Pancreas (tissue), 10 donors: ENCODE measurements at regions not wholly inside any gene's neighbourhood (a gene's known extent, or its start where the extent isn't known, plus 50 kb on each side); places are given as distances from the start of the nearest gene placed in this dataset.

Experiments
- ATAC-seq, 4 donors: fragments of 200-7000 bp; cut with Tn5 transposase; one replicate each; pipeline versions ENCODE4 v1.8.0 to v1.9.1; 2020; ENCODE audit warnings: mild to moderate bottlenecking in 4 of 4, moderate library complexity in 4 of 4
- DNase-seq, 6 donors: peaks; one replicate each; pipeline ENCODE4 v3.0.0-alpha.2; 2020
- FAIRE-seq: peaks from 2 replicates; lab custom pipeline; 2012; peaks lifted over from hg19 to GRCh38; lab: Jason Lieb, UNC
- H3K27ac ChIP-seq, 4 donors: fragments of 200-600 bp; sonication (generic); 1 replicate in 3 of 4; 2 replicates in 1 of 4; pipeline versions ENCODE4 v1.5.0 to v1.8.0; 2020
- H3K27me3 ChIP-seq, 4 donors: fragments of 200-600 bp; one replicate each; pipeline ENCODE4 v1.8.0; 2021
- H3K36me3 ChIP-seq, 3 donors: fragments of 200-600 bp; sonication (generic) in 1 of 3; one replicate each; pipeline versions ENCODE4 v1.5.0 to v1.8.0; 2020 to 2021
- H3K4me1 ChIP-seq, 3 donors: fragments of 200-600 bp; one replicate each; pipeline ENCODE4 v1.8.0; 2021
- H3K4me3 ChIP-seq, 4 donors: fragments of 200-600 bp; sonication (generic) in 2 of 4; one replicate each; pipeline versions ENCODE4 v1.5.0 to v1.8.0; 2020 to 2021
- H3K9me3 ChIP-seq, 4 donors: fragments of 200-600 bp; one replicate each; pipeline ENCODE4 v1.8.0; 2021
- CTCF ChIP-seq, 4 donors: fragments of 200-600 bp; sonication (generic) in 3 of 4; IDR thresholded peaks; one replicate each; pipeline versions ENCODE4 v1.5.0 to v1.8.0; 2021; ENCODE audit warnings: antibody characterized with exemption in 4 of 4
- WGBS, 2 donors: extraction: QIAGEN DNeasy Blood & Tissue Kit; methylation state at CpG; one replicate each; pipeline ENCODE4 v1.1.7; 2013; 5-methylcytosine and 5-hydroxymethylcytosine counted together
- intact Hi-C, 3 donors: fragments of 100-400 bp; cut with DNase I; formaldehyde crosslinking; loops; one replicate each; pipeline versions ENCODE4 v1.11.1 to v1.14.2; 2022
- donor health status: healthy with polysubstance abuse.
- donor health status: DM: no; HTN: no; CAD: no; lungs with moderate emphysema.
- donor health status: DM: no; HTN: no; CAD: no.
- donor health status: control.
- donor health status: control.
- donor health status: Bipolar disorder and iron deficiency.
- donor health status: DM: yes; HTN: yes; CAD: no.
- donor health status: DM: no; HTN: no; CAD: no.
- donor health status: DM: no; HTN: no; CAD: no.
- donor health status: DM: yes; HTN: yes; CAD: no.

- FAIRE-seq (no peak), DNase-seq (no peak), ATAC-seq (no peak)
- no peak overlapping the region for H3K27ac ChIP-seq
- 56 to 63% methylated on average over 3 of the region's 3 CpGs for WGBS, 2 donors
- no peaks in the 10 kb centered on the region for H3K9me3 ChIP-seq
- no peak overlapping the region for H3K4me3 ChIP-seq
- TF ChIP-seq CTCF (IDR thresholded peaks at IDR 0.05) = no peak
- intact Hi-C loops = no loop called here
- no peaks in the 10 kb centered on the region for H3K4me1 ChIP-seq
- no peaks in the 10 kb centered on the region for H3K27me3 ChIP-seq
- no peaks in the 10 kb centered on the region for H3K36me3 ChIP-seq
These were observed 986.2 kb upstream of the CITED2 start for GRCh38 chr6:140360651-140361050.

GRCh38 chr6:140355476-140355875, 981.0 kb upstream of the CITED2 start:
- FAIRE-seq (no peak), DNase-seq (no peak), ATAC-seq (no peak)
- WGBS, 2 donors = 50 to 95% methylated on average over 1 of the region's 1 CpG
- H3K9me3 ChIP-seq = no peaks in the 10 kb centered on the region
- no peaks in the 10 kb centered on the region for H3K36me3 ChIP-seq
- intact Hi-C loops = no loop called here
- no peaks in the 10 kb centered on the region for H3K4me1 ChIP-seq
- no peak overlapping the region for H3K4me3 ChIP-seq
- TF ChIP-seq CTCF (IDR thresholded peaks at IDR 0.05) = no peak
- H3K27me3 ChIP-seq = no peaks in the 10 kb centered on the region
- H3K27ac ChIP-seq = no peak overlapping the region

GRCh38 chr6:140354296-140354695, 979.8 kb upstream of the CITED2 start:
- H3K4me1 ChIP-seq = no peaks in the 10 kb centered on the region
- no peaks in the 10 kb centered on the region for H3K27me3 ChIP-seq
- no peaks in the 10 kb centered on the region for H3K9me3 ChIP-seq
- 64 to 74% methylated on average over 1 of the region's 1 CpG for WGBS, 2 donors
- intact Hi-C loops = no loop called here
- no peak overlapping the region for H3K27ac ChIP-seq
- no peaks in the 10 kb centered on the region for H3K36me3 ChIP-seq
- DNase-seq = no peak
- no peak overlapping the region for H3K4me3 ChIP-seq
- ATAC-seq = no peak
- no peak for TF ChIP-seq CTCF (IDR thresholded peaks at IDR 0.05)
- FAIRE-seq = no peak

DNA sequence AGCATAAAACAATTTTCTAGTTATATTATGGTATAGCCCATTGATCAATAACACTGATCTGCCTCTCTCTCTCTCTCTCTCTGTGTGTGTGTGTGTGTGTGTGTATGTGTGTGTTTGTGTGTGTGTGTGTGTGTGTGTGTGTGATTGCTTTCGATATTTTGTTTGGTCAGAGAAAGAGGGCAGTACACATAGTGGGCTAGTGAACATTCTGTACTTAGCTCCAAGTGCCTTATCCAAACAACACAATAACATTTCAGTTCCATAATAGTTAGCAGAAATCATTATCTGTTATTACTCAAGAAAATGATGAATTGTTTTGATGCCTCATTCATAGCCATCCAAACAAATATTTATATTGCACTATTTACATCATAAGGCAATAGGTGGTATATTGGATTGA, 979.1 kb upstream of the CITED2 start:
- Histone ChIP-seq H3K4me3 (no peak overlapping the region), H3K36me3 (no peaks in the 10 kb centered on the region), H3K27ac (no peak overlapping the region), H3K27me3 (no peaks in the 10 kb centered on the region), H3K4me1 (no peaks in the 10 kb centered on the region), H3K9me3 (no peaks in the 10 kb centered on the region)
- no peak for FAIRE-seq
- no peak for TF ChIP-seq CTCF (IDR thresholded peaks at IDR 0.05)
- WGBS, 2 donors = 76 to 83% methylated on average over 1 of the region's 1 CpG
- no peak for ATAC-seq
- intact Hi-C loops = no loop called here
- no peak for DNase-seq

DNA sequence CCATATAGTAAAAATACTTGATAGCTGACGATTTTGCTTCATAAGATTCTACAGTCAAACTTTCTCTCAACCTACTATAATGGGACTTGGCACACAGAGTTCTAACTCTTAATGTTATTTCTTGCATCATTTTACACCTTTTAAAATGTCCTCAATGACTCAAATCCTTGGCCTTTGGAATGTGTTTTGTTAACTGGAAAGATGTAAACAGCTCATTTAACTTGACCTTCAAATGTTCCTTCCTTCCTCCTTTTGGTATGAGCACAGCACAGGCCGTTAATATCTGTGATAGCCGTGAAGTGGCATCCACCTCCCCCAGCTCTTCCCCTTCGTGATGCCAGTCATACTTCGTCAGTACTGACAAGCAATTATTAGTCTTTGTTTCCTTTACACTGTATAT, 972.0 kb upstream of the CITED2 start:
- Histone ChIP-seq H3K4me3 (no peak overlapping the region), H3K27ac (no peak overlapping the region), H3K27me3 (no peaks in the 10 kb centered on the region), H3K9me3 (no peaks in the 10 kb centered on the region), H3K36me3 (no peaks in the 10 kb centered on the region), H3K4me1 (no peaks in the 10 kb centered on the region)
- no peak for TF ChIP-seq CTCF (IDR thresholded peaks at IDR 0.05)
- ATAC-seq = no peak
- no peak for FAIRE-seq
- no peak for DNase-seq
- WGBS, 2 donors = 77 to 87% methylated on average over 5 of the region's 5 CpGs
- intact Hi-C loops = no loop called here
